ENCODE measurements at regions not wholly inside any gene's neighbourhood (a gene's known extent, or its start where the extent isn't known, plus 50 kb on each side); places are given as distances from the start of the nearest gene placed in this dataset.

DNA sequence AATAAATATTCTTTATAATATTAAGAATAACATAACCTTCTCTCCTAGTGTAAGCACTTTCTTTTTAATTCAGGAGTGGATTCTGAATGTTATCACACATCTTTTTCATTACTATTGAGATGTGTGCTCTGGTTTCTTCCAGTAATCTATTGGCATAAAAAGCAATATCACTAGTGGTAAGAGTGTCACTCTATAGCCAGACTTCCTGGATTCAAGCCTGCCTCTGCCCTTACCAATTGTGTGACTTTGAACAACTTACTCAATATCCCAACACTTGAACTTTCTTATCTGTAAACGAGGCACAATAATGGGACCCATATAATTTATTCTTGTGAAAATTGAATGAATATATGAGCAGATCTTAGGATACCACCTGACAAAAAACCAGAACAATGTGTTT lies 71.0 kb downstream of the SEM1 start:
- TF ChIP-seq EZH2 (IDR thresholded peaks at IDR 0.05; ENCODE audit: low read depth): no peak
- TF ChIP-seq, protein P1, sequence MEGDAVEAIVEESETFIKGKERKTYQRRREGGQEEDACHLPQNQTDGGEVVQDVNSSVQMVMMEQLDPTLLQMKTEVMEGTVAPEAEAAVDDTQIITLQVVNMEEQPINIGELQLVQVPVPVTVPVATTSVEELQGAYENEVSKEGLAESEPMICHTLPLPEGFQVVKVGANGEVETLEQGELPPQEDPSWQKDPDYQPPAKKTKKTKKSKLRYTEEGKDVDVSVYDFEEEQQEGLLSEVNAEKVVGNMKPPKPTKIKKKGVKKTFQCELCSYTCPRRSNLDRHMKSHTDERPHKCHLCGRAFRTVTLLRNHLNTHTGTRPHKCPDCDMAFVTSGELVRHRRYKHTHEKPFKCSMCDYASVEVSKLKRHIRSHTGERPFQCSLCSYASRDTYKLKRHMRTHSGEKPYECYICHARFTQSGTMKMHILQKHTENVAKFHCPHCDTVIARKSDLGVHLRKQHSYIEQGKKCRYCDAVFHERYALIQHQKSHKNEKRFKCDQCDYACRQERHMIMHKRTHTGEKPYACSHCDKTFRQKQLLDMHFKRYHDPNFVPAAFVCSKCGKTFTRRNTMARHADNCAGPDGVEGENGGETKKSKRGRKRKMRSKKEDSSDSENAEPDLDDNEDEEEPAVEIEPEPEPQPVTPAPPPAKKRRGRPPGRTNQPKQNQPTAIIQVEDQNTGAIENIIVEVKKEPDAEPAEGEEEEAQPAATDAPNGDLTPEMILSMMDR (conservative IDR thresholded peaks at IDR 0.05): no peak
- H3K4me3 ChIP-seq: no peak overlapping the region
- H3K27ac ChIP-seq: no peak overlapping the region
- no peaks in the 10 kb centered on the region for H3F3A ChIP-seq (ENCODE audit: insufficient read depth, low read depth)
- intact Hi-C loops (cut with micrococcal nuclease; ENCODE audit: unreplicated experiment): no loop called here
- no TSS peak for BruUV-seq (replicated peaks)
- H4K20me1 ChIP-seq (ENCODE audit: insufficient read depth): no peaks in the 10 kb centered on the region
- no peaks in the 10 kb centered on the region for H3K36me3 ChIP-seq (ENCODE audit: low read depth)
- H3K4me2 ChIP-seq: no peak overlapping the region
- no peaks in the 10 kb centered on the region for H3K27me3 ChIP-seq (ENCODE audit: insufficient read depth, low read depth)
- H3K79me2 ChIP-seq (ENCODE audit: low read depth): no peaks in the 10 kb centered on the region
- no peaks in the 10 kb centered on the region for H3K4me1 ChIP-seq (replicated peaks; ENCODE audit: insufficient read depth)
- ChIA-PET CTCF (no interaction called here), POLR2A (ENCODE audit: unreplicated experiment) (no interaction called here)
- no peak overlapping the region for H2AFZ ChIP-seq
- no peaks in the 10 kb centered on the region for H3K9me3 ChIP-seq (ENCODE audit: insufficient read depth, low read depth)
- no peaks in the 10 kb centered on the region; the same call in 1 of the 2 replicates for H3K9me2 ChIP-seq (ENCODE audit: insufficient read depth)
- DNase-seq: no peak

DNA sequence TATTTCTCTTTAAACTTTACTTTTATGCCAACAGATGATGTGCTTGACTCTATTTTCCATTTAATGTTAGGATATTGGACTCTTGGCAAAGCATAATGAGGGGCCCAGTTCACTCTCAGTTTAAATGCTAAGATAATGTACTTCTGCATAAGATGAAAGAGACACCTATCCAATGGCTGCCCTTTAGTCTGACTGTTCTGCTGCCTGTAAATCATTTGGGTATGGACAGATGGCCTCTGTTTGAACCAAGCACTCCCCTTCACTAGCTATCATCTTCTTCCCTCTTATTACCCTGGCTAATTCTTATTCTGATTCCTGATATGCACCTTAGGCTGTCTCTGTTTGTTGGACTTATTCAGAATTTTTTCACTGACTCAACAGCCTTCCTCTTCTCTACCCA lies 72.1 kb downstream of the SEM1 start:
- Histone ChIP-seq H3K9me2 (ENCODE audit: insufficient read depth) (no peaks in the 10 kb centered on the region; the same call in 1 of the 2 replicates), H3K4me2 (no peak overlapping the region), H3K4me1 (replicated peaks; ENCODE audit: insufficient read depth) (no peaks in the 10 kb centered on the region), H3K27me3 (ENCODE audit: insufficient read depth, low read depth) (no peaks in the 10 kb centered on the region), H4K20me1 (ENCODE audit: insufficient read depth) (no peaks in the 10 kb centered on the region), H3F3A (ENCODE audit: insufficient read depth, low read depth) (no peaks in the 10 kb centered on the region), H3K4me3 (no peak overlapping the region), H3K9me3 (ENCODE audit: insufficient read depth, low read depth) (no peaks in the 10 kb centered on the region), H3K27ac (no peak overlapping the region), H3K79me2 (ENCODE audit: low read depth) (no peaks in the 10 kb centered on the region), H3K36me3 (ENCODE audit: low read depth) (no peaks in the 10 kb centered on the region), H2AFZ (no peak overlapping the region)
- DNase-seq: no peak
- intact Hi-C loops (cut with micrococcal nuclease; ENCODE audit: unreplicated experiment): no loop called here
- no TSS peak for BruUV-seq (replicated peaks)
- TF ChIP-seq, protein P1 (conservative IDR thresholded peaks at IDR 0.05): no peak
- no peak for TF ChIP-seq EZH2 (IDR thresholded peaks at IDR 0.05; ENCODE audit: low read depth)
- ChIA-PET POLR2A (ENCODE audit: unreplicated experiment) (no interaction called here), CTCF (no interaction called here)

DNA sequence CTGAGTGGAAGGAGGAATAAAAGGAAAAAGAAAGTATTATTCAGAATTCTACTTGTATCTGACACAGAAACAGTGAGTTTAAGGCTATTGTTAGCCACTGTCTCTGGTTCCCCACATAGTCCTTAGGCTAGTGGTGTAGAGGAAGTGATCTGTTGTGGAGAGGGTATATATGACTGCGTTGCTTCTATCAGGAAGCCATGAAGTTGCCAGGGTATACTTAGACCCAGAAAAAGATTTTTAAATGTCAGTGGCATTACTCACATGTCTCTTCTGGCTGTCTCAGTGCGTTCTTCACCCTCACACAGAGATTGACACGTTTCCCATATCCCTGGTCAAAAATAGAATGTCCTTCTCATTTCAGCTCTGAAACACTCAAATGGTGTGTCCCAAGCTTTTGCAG lies 72.7 kb downstream of the SEM1 start:
- H3K4me2 ChIP-seq: no peak overlapping the region
- intact Hi-C loops (cut with micrococcal nuclease; ENCODE audit: unreplicated experiment): no loop called here
- H3K4me3 ChIP-seq: no peak overlapping the region
- H3K27me3 ChIP-seq (ENCODE audit: insufficient read depth, low read depth): no peaks in the 10 kb centered on the region
- TF ChIP-seq, protein P1 (conservative IDR thresholded peaks at IDR 0.05): no peak
- TF ChIP-seq EZH2 (IDR thresholded peaks at IDR 0.05; ENCODE audit: low read depth): no peak
- H3K79me2 ChIP-seq (ENCODE audit: low read depth): no peaks in the 10 kb centered on the region
- H3K9me3 ChIP-seq (ENCODE audit: insufficient read depth, low read depth): no peaks in the 10 kb centered on the region
- no peaks in the 10 kb centered on the region for H3F3A ChIP-seq (ENCODE audit: insufficient read depth, low read depth)
- H2AFZ ChIP-seq: no peak overlapping the region
- no peaks in the 10 kb centered on the region; the same call in 1 of the 2 replicates for H3K9me2 ChIP-seq (ENCODE audit: insufficient read depth)
- BruUV-seq (replicated peaks): no TSS peak
- CTCF ChIA-PET: no interaction called here
- H3K4me1 ChIP-seq (replicated peaks; ENCODE audit: insufficient read depth): no peaks in the 10 kb centered on the region
- no peaks in the 10 kb centered on the region for H4K20me1 ChIP-seq (ENCODE audit: insufficient read depth)
- H3K36me3 ChIP-seq (ENCODE audit: low read depth): no peaks in the 10 kb centered on the region
- no peak for DNase-seq
- H3K27ac ChIP-seq: no peak overlapping the region
- POLR2A ChIA-PET (ENCODE audit: unreplicated experiment): no interaction called here

All from PC-9 (cell line).